ENCODE measurements at regions not wholly inside any gene's neighbourhood (a gene's known extent, or its start where the extent isn't known, plus 50 kb on each side); places are given as distances from the start of the nearest gene placed in this dataset.

DNA sequence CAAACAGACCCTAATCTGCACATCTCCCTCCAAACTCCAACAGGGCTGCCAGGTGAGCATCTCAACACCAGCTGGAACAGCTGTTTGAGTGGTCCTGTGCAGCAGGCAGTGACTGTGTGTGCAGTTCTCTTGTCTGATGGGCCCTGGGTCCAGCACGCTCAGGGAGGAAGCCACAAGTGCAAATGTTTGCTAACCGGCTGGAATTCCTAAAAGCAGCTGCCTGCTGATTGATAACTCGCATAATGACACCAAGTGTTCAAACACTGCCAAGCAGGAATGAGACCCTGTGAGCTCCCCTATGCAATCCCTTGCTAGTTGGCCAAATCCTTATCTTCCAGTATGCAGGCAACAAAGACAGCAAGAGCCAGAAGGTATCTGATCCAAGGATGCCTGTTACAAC, 650.6 kb downstream of the CBLN4 start:
- TF ChIP-seq, protein P1, sequence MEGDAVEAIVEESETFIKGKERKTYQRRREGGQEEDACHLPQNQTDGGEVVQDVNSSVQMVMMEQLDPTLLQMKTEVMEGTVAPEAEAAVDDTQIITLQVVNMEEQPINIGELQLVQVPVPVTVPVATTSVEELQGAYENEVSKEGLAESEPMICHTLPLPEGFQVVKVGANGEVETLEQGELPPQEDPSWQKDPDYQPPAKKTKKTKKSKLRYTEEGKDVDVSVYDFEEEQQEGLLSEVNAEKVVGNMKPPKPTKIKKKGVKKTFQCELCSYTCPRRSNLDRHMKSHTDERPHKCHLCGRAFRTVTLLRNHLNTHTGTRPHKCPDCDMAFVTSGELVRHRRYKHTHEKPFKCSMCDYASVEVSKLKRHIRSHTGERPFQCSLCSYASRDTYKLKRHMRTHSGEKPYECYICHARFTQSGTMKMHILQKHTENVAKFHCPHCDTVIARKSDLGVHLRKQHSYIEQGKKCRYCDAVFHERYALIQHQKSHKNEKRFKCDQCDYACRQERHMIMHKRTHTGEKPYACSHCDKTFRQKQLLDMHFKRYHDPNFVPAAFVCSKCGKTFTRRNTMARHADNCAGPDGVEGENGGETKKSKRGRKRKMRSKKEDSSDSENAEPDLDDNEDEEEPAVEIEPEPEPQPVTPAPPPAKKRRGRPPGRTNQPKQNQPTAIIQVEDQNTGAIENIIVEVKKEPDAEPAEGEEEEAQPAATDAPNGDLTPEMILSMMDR (IDR thresholded peaks at IDR 0.05; ENCODE audit: unreplicated experiment in 3 of 3), result no peak
- H3K36me3 Mint-ChIP-seq (ENCODE audit: low read depth), result no peaks in the 10 kb centered on the region
- H3K9me3 Mint-ChIP-seq, result peaks cover 5% of the 10 kb centered on the region
- no peaks in the 10 kb centered on the region for H3K27me3 Mint-ChIP-seq (ENCODE audit: low read depth)
- H3K27ac Mint-ChIP-seq, result no peak overlapping the region
- H3K4me1 Mint-ChIP-seq, result peaks cover 11% of the 10 kb centered on the region
- H3K4me3 Mint-ChIP-seq, result no peak overlapping the region

DNA sequence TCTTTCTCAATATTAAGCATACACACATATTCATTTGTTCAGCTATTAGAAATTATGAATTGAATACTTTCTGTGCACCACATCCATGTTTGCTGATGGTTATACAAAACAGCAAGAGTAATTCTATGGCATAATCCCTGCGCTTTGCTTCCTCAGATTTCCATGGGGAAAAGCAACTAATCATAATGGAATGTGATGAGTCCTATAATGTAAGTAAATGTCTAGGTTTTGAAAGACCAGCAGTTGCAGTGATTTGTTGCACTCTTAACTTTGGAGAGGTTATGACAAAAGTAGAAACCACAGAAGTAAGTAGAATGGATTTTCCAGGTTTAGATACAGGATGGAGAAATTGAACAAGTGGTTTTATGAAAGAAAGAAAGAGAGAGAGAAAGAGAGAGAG, 652.1 kb downstream of the CBLN4 start:
- TF ChIP-seq, protein P1 (IDR thresholded peaks at IDR 0.05; ENCODE audit: unreplicated experiment in 3 of 3), result no peak
- Mint-ChIP-seq H3K27ac (no peak overlapping the region), H3K27me3 (ENCODE audit: low read depth) (no peaks in the 10 kb centered on the region), H3K4me1 (peaks cover 11% of the 10 kb centered on the region), H3K9me3 (peaks cover 5% of the 10 kb centered on the region), H3K36me3 (ENCODE audit: low read depth) (no peaks in the 10 kb centered on the region), H3K4me3 (no peak overlapping the region)

DNA sequence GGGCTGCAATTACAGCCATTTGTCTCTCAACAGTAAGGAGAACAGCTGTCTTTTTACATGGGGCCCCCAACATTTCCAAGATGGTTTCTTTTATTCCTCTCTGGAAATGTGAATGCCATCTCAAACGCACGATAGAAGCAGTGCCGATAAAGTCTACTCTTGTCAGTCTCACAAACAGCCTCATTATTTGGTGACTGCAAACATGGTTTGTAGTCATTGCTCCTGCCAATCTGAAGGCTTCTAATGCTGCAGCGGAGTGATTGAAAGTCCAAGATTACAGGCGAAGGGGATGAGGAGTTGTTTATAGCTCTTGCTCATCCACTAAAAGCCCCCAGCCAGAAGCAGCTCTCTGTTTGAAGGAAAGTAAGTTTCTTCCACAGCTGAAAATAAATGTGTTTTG, 657.1 kb downstream of the CBLN4 start:
- Mint-ChIP-seq H3K9me3 (peaks cover 3% of the 10 kb centered on the region), H3K27me3 (ENCODE audit: low read depth) (no peaks in the 10 kb centered on the region), H3K36me3 (ENCODE audit: low read depth) (no peaks in the 10 kb centered on the region), H3K4me1 (peaks cover 1% of the 10 kb centered on the region), H3K27ac (no peak overlapping the region), H3K4me3 (no peak overlapping the region)
- TF ChIP-seq, protein P1 (IDR thresholded peaks at IDR 0.05; ENCODE audit: unreplicated experiment in 3 of 3), result no peak

DNA sequence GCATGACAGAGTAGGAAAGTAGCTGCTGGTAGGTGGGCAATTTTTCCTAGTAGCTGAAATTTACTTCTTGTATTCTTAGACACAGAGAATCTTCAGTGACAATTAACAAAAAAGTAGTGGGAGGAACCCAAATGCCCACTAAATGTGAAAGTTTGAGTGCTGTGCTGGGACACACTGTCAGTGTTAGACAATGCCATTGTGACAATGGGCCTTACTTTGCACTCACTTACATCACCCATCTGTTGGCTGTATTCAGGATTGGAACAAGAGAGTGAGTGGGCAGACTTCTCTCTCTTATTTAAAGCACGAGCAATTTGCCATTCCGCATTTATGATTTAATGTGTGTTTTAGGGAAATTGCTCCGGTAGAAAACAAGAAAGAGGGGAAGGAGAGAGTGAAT, 662.5 kb downstream of the CBLN4 start:
- Mint-ChIP-seq H3K9me3 (no peaks in the 10 kb centered on the region), H3K4me3 (no peak overlapping the region), H3K36me3 (ENCODE audit: low read depth) (no peaks in the 10 kb centered on the region), H3K27ac (no peak overlapping the region), H3K4me1 (no peaks in the 10 kb centered on the region), H3K27me3 (ENCODE audit: low read depth) (no peaks in the 10 kb centered on the region)
- TF ChIP-seq, protein P1 (IDR thresholded peaks at IDR 0.05; ENCODE audit: unreplicated experiment in 3 of 3), result no peak

DNA sequence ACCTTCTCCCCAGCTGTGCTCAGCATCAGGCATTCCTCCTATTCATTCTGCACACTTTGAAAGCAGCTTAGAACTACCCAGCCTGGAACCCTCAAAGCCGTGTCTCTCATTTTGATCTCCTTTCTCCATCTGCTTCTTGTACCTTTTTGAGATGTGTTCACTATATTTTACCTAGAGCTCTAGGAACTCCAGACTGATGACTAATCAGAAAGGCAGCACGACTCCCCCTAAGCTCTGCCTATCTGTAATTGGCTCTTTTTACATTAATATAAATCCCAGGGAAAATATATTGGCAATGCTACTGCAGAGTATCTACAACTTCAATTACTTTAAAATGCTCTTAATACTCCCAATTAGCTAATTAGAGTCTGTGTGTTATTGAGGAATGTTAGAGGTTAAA, 671.5 kb downstream of the CBLN4 start:
- no peak overlapping the region for H3K4me3 Mint-ChIP-seq
- no peaks in the 10 kb centered on the region for H3K27me3 Mint-ChIP-seq (ENCODE audit: low read depth)
- no peak overlapping the region for H3K27ac Mint-ChIP-seq
- H3K36me3 Mint-ChIP-seq (ENCODE audit: low read depth), result no peaks in the 10 kb centered on the region
- H3K9me3 Mint-ChIP-seq, result no peaks in the 10 kb centered on the region
- no peaks in the 10 kb centered on the region for H3K4me1 Mint-ChIP-seq
- TF ChIP-seq, protein P1 (IDR thresholded peaks at IDR 0.05; ENCODE audit: unreplicated experiment in 3 of 3), result no peak

DNA sequence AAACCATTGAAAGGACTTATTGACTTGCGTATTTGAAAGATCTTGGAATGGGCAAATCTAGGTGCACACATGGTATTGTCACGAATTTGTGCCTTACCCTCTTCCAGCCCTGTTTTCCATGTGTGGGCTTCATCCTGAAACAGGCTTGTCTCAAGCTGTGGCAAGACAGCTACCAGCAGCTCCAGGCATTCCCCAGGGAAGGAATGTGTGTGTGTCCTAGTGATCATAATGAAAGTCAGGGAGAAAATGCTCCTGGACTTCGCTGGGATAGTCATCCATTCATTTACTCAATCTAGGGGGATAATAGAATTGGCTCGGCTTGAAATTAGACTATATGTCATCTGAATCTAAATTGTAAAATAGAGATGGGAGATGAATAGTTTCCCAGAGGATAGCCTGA, 676.2 kb downstream of the CBLN4 start:
- H3K4me1 Mint-ChIP-seq, result no peaks in the 10 kb centered on the region
- no peaks in the 10 kb centered on the region for H3K9me3 Mint-ChIP-seq
- no peaks in the 10 kb centered on the region for H3K36me3 Mint-ChIP-seq (ENCODE audit: low read depth)
- no peaks in the 10 kb centered on the region for H3K27me3 Mint-ChIP-seq (ENCODE audit: low read depth)
- TF ChIP-seq, protein P1 (IDR thresholded peaks at IDR 0.05; ENCODE audit: unreplicated experiment in 3 of 3), result no peak
- no peak overlapping the region for H3K27ac Mint-ChIP-seq
- no peak overlapping the region for H3K4me3 Mint-ChIP-seq
